ENCODE measurements at regions not wholly inside any gene's neighbourhood (a gene's known extent, or its start where the extent isn't known, plus 50 kb on each side); places are given as distances from the start of the nearest gene placed in this dataset.

DNA sequence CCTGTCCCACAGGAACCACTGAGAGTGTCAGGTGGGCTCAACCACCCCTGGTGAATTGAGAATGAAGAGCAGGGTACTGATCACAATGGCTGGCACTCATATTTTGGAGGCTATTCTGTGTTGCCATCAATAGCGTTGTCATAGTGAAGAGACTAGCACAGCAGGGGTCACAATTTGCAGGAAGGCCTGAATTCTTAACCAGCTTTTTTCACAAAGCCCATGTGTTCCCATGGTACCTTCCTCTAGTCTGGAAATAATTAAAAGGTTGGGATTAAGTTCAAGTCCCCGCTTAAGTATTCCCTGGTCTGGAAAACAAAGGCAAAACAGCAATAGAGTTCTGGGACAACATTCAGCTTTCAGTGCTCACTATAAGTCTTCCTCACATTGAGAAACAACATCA, 1051.7 kb downstream of the C4orf33 start:
- TF ChIP-seq, protein P1, sequence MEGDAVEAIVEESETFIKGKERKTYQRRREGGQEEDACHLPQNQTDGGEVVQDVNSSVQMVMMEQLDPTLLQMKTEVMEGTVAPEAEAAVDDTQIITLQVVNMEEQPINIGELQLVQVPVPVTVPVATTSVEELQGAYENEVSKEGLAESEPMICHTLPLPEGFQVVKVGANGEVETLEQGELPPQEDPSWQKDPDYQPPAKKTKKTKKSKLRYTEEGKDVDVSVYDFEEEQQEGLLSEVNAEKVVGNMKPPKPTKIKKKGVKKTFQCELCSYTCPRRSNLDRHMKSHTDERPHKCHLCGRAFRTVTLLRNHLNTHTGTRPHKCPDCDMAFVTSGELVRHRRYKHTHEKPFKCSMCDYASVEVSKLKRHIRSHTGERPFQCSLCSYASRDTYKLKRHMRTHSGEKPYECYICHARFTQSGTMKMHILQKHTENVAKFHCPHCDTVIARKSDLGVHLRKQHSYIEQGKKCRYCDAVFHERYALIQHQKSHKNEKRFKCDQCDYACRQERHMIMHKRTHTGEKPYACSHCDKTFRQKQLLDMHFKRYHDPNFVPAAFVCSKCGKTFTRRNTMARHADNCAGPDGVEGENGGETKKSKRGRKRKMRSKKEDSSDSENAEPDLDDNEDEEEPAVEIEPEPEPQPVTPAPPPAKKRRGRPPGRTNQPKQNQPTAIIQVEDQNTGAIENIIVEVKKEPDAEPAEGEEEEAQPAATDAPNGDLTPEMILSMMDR (IDR thresholded peaks at IDR 0.05) = no peak
- no peak for TF ChIP-seq POLR2A (IDR thresholded peaks at IDR 0.05)

Measured in right lobe of liver (tissue), 4 donors.